HG02884 (cell line): ENCODE measurements at regions not wholly inside any gene's neighbourhood (a gene's known extent, or its start where the extent isn't known, plus 50 kb on each side); places are given as distances from the start of the nearest gene placed in this dataset.
"Not testable (repeated sequence)": the region's sequence is repeated elsewhere in the genome, so short reads cannot be mapped to it uniquely, and the experiment has no call there.

Experiments
- ATAC-seq: cut with Tn5 transposase; IDR thresholded peaks from one replicate; pipeline ENCODE4 v1.9.1; 2021; ENCODE audit warnings: mild to moderate bottlenecking, moderate library complexity; ENCODE audit not compliant: unreplicated experiment

DNA sequence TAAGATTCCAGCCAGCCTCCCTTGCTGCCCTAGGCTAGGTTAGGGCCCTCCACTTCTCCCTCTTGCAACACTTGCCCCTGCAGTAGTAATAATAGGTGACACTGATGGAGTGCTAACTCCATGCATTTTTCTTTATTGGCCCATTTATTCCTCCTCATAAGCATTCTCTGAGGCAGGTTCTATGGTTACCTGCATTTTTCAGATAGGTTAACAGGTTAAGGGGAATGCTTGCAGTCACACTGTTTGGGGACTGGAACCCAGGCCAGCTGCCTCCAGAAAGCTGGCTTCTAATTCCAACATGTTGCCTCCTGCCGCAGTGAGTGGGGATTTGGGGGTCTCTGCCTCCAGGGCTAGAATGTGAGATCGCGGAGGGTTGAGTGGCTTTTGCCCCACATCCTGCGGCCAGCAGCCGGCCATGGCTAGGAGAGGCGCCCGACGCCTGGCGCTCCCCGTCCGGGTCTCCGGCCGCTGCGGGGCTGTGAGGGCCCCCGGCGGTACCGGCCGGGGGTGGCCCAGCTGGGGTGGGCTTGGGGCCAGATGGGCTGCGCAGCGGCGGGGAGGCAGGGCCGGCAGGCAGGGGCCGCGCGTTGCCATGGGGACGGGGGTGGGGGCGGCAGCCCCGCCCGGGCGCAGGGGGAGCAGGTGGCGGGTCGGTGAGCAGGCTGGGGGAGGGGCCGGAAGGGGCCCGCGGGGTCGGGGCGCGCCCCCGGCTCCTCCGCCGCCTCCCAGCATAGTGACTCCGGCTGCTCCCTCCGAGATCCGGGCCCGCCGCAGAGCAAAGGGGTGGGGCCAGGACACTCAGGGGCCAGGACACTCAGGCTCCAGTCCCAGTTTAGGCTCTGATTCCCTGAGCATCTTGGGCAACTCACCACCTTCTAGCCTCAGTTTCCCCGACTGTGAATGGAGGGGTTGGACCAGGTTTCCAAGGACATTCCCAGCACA, 68.4 kb upstream of the SSBP3 start:
- ATAC-seq: no peak

DNA sequence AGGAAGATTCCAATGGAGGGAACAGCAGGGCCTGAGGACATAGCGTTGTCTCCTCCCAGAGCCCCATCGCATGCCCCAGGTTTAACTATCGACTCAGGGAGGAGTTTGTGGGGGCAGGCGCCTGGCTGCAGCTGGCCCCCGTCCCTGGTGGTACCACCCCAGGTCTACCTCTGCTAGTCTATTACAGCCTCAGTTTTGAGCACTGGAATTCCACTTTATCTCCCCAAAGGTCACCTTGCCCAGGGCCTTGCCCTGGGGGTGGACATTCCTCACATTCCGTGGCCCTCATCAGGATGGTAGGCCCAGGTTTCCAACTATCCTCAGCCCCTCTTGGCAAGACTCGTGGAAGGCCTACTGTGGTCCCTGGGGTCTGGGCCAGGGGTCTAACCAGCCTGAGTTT, 65.4 kb upstream of the SSBP3 start:
- ATAC-seq: no peak

DNA sequence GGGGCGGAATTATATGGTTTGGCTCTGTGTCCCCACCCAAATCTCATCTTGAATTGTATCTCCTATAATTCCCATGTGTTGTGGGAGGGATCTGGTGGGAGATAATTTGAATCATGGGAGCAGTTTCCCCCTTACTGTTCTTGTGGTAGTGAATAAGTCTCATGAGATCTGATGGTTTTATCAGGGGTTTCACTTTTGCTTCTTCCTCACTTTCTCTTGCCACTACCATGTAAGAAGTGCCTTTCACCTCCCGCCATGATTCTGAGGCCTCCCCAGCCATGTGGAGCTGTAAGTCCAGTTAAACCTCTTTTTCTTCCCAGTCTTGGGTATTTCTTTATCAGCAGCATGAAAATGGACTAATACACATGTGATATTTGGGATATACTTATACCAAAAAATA, 63.2 kb upstream of the SSBP3 start:
- not testable (repeated sequence) for ATAC-seq

GRCh38 chr1:54468288-54469084, 62.3 kb upstream of the SSBP3 start:
- ATAC-seq: not testable (repeated sequence)

DNA sequence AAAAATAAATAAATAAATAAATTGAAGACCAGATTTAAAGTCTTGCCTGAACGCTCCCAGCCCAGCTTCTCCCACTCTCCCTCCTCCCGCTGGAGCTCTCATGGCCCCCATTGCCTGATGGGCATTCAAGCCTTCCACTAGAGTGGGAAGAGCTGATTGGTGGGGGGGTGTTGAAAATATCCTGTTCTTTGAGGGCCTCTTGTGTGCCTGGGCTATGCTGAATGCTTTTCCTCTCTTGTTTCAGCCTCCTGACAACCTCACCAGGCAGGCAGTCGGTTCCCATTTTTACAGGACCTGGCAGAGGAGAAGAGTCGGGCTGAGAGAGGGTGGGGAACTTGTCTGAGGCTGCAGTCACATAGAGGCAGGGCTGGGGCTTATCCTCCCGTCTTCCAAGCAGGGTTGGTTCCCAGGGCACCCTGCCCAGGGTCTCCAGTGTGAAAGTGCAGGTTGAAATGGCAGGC, 59.2 kb upstream of the SSBP3 start:
- ATAC-seq: no peak

GRCh38 chr1:54464477-54465146, 58.4 kb upstream of the SSBP3 start:
- no peak for ATAC-seq

DNA sequence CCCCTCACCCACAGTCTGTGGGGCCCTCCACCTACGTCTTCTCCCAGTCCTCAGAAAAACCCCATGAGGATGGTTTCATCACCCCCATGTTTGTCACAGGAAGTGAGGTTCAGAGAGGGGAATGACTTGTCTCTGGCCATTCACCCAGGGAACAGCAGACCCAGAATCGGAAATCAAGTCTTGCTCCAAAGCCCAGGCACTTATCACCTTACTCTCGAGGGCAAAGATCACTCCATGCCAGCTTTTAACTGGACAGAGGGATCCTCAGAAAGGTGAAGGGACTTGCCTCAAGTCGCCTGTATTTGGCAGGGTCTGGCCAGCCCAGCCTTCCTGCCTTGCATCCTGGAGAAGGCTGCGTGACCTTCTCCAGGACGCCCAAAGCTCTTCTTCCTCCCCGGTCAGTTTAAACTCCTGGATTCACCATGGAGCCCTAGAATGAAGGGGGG, 57.9 kb upstream of the SSBP3 start:
- ATAC-seq: no peak

DNA sequence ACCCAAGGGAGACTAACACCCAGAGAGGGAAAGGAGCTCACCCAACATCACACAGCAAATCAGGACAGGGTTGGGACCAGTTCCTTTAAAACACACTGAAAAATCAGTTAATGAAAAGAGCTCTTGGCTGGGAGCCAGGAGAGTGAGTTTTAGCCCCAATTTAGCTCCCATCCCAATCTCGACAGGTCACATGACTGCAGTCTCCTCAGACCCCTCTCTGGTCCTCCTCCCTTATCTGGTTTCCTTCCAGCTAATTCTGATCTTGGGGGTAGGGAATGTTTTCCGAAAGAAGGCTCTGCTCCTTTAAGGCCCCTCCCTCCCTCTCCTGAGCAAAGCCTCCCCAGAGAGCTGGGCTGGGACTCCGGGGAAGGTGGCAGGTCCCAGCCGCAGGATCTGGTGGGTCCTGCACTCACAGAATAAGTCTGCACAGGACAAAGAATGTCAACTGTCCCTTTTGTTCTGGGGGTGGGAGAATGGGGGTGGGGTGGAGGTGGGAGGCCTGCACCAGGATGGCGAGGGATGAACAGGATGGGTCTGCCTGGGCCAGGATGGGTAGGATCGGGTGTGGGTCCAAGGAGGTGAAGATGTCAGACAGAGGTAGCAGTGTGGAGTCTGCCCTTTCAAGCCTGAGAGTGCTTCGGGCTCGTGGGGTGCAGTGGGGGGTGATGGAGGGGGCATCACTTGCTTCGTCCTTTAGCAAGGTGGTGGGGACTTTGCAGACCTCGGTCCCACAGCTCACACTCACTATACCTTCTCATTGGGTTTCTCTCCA, 57.3 kb upstream of the SSBP3 start:
- no peak for ATAC-seq

GRCh38 chr1:54462597-54463258, 56.5 kb upstream of the SSBP3 start:
- no peak for ATAC-seq

GRCh38 chr1:54461731-54462596, 55.8 kb upstream of the SSBP3 start:
- no peak for ATAC-seq

- ATAC-seq: no peak
Measured at GRCh38 chr1:54460861-54461387, 54.7 kb upstream of the SSBP3 start.

- no peak for ATAC-seq
Measured at GRCh38 chr1:54460351-54460750, 54.2 kb upstream of the SSBP3 start.

- no peak for ATAC-seq
Measured at GRCh38 chr1:54459726-54460191, 53.6 kb upstream of the SSBP3 start.

GRCh38 chr1:54459140-54459539, 52.9 kb upstream of the SSBP3 start:
- ATAC-seq: no peak

DNA sequence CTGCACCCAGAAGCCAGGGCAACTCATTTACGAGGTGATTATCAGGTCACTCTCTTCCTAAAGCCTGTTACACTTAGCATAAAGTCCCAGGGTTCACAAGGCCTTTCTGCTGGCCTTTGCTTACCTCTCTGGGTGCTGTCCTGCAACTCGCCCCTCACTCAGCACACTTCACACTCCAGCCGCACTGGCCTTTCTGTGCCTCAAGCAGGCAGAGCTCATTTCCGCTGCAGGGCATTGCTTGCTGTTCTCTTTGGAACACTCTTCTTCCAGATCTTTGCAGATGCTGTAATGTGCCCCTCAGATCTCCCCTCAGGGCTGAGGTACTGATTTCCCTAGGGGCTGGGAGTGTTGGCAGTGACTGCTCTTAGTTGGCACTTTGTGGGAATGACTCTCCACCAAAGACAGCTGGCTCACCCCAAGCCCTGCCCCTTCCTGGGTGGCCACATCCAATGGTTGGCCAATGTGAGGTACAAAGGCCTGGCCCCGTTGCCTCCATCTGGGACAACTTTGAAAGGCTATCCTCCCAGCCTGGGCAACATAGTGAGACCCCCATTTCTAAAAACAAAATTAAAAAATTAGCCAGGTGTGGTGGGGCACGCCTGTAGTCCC, 50.8 kb upstream of the SSBP3 start:
- no peak for ATAC-seq

GRCh38 chr1:54456361-54456760, 50.2 kb upstream of the SSBP3 start:
- no peak for ATAC-seq
